ENCODE measurements at regions not wholly inside any gene's neighbourhood (a gene's known extent, or its start where the extent isn't known, plus 50 kb on each side); places are given as distances from the start of the nearest gene placed in this dataset.

DNA sequence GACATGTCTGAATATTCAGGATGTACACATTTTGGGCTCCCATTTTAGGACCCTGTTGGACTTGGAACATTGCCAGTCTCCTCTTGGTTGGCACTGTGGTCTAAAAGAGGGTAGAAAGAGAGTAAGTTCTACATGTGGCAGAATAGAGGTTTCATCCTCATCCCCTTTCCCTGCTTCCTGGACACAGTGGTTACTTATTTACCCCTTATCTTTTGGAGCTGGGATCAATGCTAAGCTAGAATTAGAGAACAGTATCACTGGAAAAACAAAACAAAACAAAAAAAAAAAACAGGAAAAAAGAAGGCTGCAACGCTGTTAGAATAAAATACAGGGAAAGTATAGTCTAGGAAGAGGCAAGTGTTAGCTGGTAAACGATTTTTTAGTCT is 790.6 kb downstream of the MAFB start:
- H3K4me3 ChIP-seq = no peak overlapping the region
- DNase-seq = no peak
- no peaks in the 10 kb centered on the region for H3K9me3 ChIP-seq
- no peaks in the 10 kb centered on the region for H3K36me3 ChIP-seq (ENCODE audit: low read depth)
- H3K4me1 ChIP-seq (ENCODE audit: low read depth) = no peaks in the 10 kb centered on the region
- no peak for ATAC-seq
- TF ChIP-seq CTCF (IDR thresholded peaks at IDR 0.05) = no peak
- intact Hi-C loops (cut with DNase I, micrococcal nuclease) = no loop called here

GRCh38 chr20:39897781-39898466 is 791.1 kb downstream of the MAFB start:
- no peak for TF ChIP-seq CTCF (IDR thresholded peaks at IDR 0.05)
- intact Hi-C loops (cut with DNase I, micrococcal nuclease) = no loop called here
- ATAC-seq (no peak), DNase-seq (no peak)
- Histone ChIP-seq H3K9me3 (no peaks in the 10 kb centered on the region), H3K36me3 (ENCODE audit: low read depth) (no peaks in the 10 kb centered on the region), H3K4me3 (no peak overlapping the region), H3K4me1 (ENCODE audit: low read depth) (no peaks in the 10 kb centered on the region)

GRCh38 chr20:39897058-39897457 is 792.0 kb downstream of the MAFB start:
- no peaks in the 10 kb centered on the region for H3K9me3 ChIP-seq
- ATAC-seq (no peak), DNase-seq (no peak)
- H3K4me1 ChIP-seq (ENCODE audit: low read depth) = no peaks in the 10 kb centered on the region
- intact Hi-C loops (cut with DNase I, micrococcal nuclease) = no loop called here
- TF ChIP-seq CTCF (IDR thresholded peaks at IDR 0.05) = no peak
- no peaks in the 10 kb centered on the region for H3K36me3 ChIP-seq (ENCODE audit: low read depth)
- H3K4me3 ChIP-seq = no peak overlapping the region

GRCh38 chr20:39894067-39894466 is 795.0 kb downstream of the MAFB start:
- ATAC-seq = no peak
- intact Hi-C loops (cut with DNase I, micrococcal nuclease) = no loop called here
- no peaks in the 10 kb centered on the region for H3K36me3 ChIP-seq (ENCODE audit: low read depth)

DNA sequence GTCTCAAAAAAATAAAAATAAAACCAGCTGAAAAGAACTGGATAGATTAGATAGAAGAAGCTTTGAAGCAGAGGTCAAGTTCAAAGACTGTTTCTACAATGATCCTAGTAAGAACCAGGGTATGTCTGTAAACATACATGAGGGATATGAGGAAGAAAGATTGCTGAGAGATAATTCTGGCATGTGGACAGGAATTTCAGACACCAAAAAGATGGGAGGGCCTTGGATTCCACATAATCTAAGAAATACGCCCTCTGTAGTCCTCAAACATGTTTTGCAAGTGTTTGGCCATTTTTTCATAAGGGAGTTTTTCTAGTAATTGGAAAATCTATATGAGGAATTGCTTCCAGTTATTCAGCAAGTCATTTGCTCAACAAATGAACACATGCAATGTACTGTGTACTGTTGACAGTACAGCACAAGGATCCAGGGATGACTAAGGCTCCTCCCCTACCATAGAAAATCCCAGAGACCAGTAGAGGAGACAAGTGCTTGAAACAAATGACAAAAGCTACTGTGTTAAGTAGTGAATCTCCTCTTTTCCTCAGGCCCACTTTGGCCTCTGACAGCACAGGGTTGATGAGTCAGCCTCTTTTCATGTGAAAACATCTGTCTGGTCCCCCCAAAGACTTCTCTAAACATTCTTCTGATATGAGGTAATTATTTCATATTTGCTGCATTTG is 795.9 kb downstream of the MAFB start:
- ATAC-seq (no peak), DNase-seq (no peak)
- Histone ChIP-seq H3K4me3 (no peak overlapping the region), H3K9me3 (no peaks in the 10 kb centered on the region), H3K4me1 (ENCODE audit: low read depth) (no peaks in the 10 kb centered on the region), H3K36me3 (ENCODE audit: low read depth) (no peaks in the 10 kb centered on the region)
- intact Hi-C loops (cut with DNase I, micrococcal nuclease) = no loop called here
- TF ChIP-seq CTCF (IDR thresholded peaks at IDR 0.05) = no peak

More at GRCh38 chr20:39894067-39894466, 795.0 kb downstream of the MAFB start:
- no peak for DNase-seq
- no peak for TF ChIP-seq CTCF (IDR thresholded peaks at IDR 0.05)
- Histone ChIP-seq H3K4me3 (no peak overlapping the region), H3K4me1 (ENCODE audit: low read depth) (no peaks in the 10 kb centered on the region), H3K9me3 (no peaks in the 10 kb centered on the region)
